22Rv1 (cell line): ENCODE measurements at regions not wholly inside any gene's neighbourhood (a gene's known extent, or its start where the extent isn't known, plus 50 kb on each side); places are given as distances from the start of the nearest gene placed in this dataset.

Experiments
- H3K27ac ChIP-seq: fragments of 450-650 bp; 2 replicates; pipeline ENCODE4 v1.5.1; 2017
- ZFX ChIP-seq: fragments of 450-650 bp; IDR thresholded peaks from 2 replicates; pipeline ENCODE4 v1.6.1; 2017; ENCODE audit warnings: antibody characterized with exemption, borderline replicate concordance
- TF ChIP-seq, protein P1 (sequence below): fragments of 450-650 bp; IDR thresholded peaks from 2 replicates; pipeline ENCODE4 v1.5.1; 2017; ENCODE audit warnings: mild to moderate bottlenecking

DNA sequence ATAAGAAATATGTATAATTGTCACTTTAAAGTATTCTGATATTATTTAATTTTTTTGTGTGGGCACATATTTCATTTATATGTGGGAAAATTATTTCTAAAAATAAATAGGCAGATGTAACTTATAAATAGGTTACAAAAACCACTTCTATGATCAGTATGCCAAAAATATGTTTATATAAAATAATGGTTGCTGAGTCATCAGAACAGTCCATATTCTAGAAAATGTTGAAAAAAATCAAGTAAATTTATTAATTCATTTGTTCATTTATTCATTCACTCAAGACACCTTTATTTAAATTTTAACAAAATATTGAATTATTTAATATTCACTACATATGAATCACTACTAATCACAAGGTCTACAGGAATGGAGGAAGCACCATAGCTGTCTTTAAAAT, 1387.3 kb upstream of the C9orf72 start:
- TF ChIP-seq ZFX = no peak
- no peak overlapping the region for H3K27ac ChIP-seq

DNA sequence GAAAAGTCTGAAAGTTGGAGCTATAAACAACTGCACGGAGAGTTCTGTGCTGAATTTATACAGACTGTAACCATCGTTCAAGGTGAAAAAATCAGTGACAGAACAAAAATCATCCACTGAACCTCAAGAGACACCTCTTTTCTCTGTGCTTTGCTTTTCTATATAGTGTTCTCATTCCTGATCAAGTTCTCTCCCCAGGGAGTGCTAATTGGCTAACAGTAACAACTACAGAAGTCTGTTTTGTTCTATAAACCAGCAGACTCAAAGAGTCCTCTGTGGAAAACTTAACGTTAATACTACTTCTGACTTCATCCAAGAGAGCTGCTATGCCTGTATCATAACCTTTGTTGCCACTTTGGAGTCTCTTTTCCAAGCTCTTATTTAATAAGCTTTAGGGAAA, 1388.3 kb upstream of the C9orf72 start:
- no peak for TF ChIP-seq ZFX
- TF ChIP-seq, protein P1, sequence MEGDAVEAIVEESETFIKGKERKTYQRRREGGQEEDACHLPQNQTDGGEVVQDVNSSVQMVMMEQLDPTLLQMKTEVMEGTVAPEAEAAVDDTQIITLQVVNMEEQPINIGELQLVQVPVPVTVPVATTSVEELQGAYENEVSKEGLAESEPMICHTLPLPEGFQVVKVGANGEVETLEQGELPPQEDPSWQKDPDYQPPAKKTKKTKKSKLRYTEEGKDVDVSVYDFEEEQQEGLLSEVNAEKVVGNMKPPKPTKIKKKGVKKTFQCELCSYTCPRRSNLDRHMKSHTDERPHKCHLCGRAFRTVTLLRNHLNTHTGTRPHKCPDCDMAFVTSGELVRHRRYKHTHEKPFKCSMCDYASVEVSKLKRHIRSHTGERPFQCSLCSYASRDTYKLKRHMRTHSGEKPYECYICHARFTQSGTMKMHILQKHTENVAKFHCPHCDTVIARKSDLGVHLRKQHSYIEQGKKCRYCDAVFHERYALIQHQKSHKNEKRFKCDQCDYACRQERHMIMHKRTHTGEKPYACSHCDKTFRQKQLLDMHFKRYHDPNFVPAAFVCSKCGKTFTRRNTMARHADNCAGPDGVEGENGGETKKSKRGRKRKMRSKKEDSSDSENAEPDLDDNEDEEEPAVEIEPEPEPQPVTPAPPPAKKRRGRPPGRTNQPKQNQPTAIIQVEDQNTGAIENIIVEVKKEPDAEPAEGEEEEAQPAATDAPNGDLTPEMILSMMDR = no peak
- no peak overlapping the region for H3K27ac ChIP-seq

DNA sequence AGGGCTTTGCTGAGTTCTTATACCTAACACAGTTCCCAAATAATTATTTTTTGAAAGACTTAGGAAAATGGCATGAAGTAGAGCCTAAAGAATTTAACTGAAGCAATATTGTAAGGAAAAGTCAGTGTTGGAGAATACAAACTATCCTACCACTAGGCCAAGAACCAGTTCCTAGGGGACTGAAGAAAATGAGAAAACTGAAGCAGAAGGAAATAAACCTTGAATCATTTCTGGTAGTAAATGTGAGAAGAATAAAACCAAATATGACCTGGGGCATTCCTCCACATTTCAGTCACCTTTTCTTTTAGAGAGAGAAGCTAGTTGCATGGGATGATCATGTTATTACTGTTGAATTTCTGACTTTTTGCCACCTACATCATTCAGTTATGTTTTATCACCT, 1393.9 kb upstream of the C9orf72 start:
- no peak overlapping the region for H3K27ac ChIP-seq
- no peak for TF ChIP-seq ZFX
- TF ChIP-seq, protein P1 = no peak

DNA sequence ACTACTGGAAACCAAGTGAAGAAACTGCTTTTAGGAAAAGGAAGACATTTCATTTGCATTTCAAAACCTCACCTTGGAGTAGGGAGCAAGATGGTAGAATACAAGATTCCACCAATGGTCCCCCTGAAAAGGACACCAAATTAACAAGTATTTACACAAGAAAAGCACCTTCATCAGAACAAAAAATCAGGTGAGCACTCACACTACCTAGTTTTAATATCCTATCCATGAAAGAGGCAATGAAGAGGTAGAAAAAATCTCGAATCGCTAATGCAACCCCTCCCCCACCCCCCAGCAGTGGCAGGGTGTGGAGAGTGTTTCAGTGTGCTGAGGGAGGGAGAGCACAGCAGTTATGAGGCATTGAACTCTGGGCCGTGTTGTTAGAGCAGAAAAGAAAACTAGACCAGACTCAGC, 1397.0 kb upstream of the C9orf72 start:
- TF ChIP-seq, protein P1 = no peak
- TF ChIP-seq ZFX = no peak
- no peak overlapping the region for H3K27ac ChIP-seq

DNA sequence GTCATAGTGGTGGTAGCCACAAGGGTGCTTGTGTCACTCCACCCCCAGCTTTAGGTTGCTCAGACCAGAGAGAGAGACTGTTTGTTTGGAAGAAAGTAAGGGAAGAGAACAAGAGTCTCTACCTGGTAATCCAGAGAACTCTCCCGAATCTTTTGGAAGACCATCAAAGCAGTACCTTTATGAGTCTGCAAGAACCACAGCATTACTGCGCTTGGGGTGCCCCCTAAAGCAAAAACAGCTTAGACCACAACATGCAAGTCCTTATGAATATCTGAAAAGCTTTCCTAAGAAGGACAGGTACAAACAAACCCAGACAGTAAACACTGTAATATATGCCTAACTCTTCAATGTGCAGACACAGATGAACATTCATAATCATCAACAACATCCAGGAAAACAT, 1398.6 kb upstream of the C9orf72 start:
- TF ChIP-seq, protein P1 = no peak
- TF ChIP-seq ZFX = no peak
- H3K27ac ChIP-seq = no peak overlapping the region

DNA sequence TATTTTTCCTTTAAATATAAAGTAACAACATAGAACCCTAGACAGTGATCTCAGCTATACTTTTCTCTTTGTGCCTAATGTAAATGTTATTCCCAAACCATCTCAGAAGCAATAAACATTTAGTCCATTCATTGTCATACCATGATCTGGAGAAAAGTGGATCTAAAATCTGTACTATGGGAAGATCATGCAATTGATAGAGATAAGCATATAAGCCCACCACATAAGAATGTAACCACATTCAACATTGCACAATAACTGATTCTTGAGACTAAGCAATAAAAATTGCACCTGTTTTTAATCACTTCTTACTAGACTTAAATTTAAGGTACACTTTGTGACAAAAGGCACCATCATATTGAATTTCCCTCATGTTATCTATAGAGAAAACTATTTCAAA, 1403.0 kb upstream of the C9orf72 start:
- H3K27ac ChIP-seq = no peak overlapping the region
- TF ChIP-seq ZFX = no peak
- TF ChIP-seq, protein P1 = no peak

DNA sequence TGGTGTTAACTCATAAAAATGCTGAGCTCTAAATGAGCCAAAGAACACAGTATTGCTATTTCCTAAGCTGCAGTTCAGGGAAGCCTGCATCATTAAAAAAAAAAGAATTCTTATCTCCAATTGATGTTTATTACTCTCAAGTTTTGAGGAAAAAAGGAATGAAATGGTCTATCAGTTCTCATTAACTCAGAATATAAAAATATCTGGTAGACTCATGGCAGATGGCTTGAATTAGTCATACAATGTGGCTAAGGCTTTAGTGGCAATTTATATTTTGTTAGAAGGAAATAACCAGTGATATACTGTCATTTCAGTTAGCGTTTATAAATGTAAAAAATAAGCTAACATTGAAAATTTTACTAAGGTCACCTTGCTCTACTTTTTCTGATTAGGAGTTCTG, 1403.4 kb upstream of the C9orf72 start:
- TF ChIP-seq ZFX = no peak
- TF ChIP-seq, protein P1 = no peak
- no peak overlapping the region for H3K27ac ChIP-seq

DNA sequence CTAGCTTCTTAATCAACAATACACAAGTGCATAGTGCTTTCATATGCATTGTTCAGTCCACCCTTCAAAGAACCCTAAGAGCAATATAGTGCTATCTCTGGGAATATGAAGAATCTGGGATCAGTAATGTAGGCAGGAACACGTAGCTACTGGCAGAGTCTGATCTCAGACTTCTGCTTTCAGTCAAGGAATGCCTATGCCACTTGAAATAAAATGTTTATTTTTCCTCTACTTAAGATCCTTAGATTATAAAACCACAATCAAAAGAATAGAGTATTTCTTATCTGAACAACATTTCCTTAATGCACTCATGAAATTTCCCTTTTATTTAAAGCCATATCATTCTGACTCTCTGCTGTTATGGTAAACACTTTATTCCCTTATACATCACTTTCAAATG, 1407.8 kb upstream of the C9orf72 start:
- TF ChIP-seq, protein P1 = no peak
- TF ChIP-seq ZFX = no peak
- H3K27ac ChIP-seq = no peak overlapping the region
